ENCODE measurements at regions not wholly inside any gene's neighbourhood (a gene's known extent, or its start where the extent isn't known, plus 50 kb on each side); places are given as distances from the start of the nearest gene placed in this dataset.

DNA sequence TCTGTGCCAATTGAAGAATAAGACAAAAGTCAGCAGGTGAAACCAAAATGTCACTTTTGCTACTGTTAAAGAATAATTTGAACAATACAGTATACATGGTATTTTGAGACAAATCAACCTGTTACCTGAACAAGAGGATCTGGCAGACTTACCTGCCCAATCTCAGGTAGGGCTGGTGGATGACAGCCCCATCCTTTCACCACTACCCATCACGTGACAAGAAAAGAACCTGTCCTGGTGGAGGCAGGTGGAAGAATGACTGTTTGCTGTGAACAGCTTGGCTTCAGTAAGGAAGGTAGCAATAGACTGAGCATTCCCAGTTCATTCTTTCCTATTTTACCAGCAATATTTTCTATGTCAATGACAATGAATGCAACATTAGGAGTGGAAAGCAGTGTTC is 349.6 kb downstream of the GPATCH2 start:
- H3K4ac ChIP-seq (ENCODE audit: low read depth, low read length), result no peak overlapping the region
- no peaks in the 10 kb centered on the region for H3K4me1 ChIP-seq (ENCODE audit: control insufficient read depth, low read depth, low read length)
- H4K5ac ChIP-seq (ENCODE audit: low read length), result no peak overlapping the region
- no peak overlapping the region for H2BK120ac ChIP-seq (ENCODE audit: low read depth, low read length)
- no peak overlapping the region for H2AK5ac ChIP-seq (ENCODE audit: low read length)
- H3K79me2 ChIP-seq (ENCODE audit: control insufficient read depth, insufficient read depth, low read length), result no peaks in the 10 kb centered on the region
- H3K23ac ChIP-seq (ENCODE audit: low read length), result no peak overlapping the region
- no peak overlapping the region for H3K4me3 ChIP-seq (ENCODE audit: low read length)
- no peak overlapping the region for H3K27ac ChIP-seq (ENCODE audit: low read depth, low read length)
- no peak overlapping the region for H3K4me2 ChIP-seq (ENCODE audit: low read length)
- no peaks in the 10 kb centered on the region for H3K27me3 ChIP-seq (ENCODE audit: insufficient read depth, low read length, poor library complexity)
- DNase-seq, result no peak
- no peak overlapping the region for H2BK15ac ChIP-seq (replicated peaks; ENCODE audit: low read depth)
- H3K18ac ChIP-seq (ENCODE audit: low read length), result no peak overlapping the region
- no CpG with 5 or more reads among the region's 1 CpG for WGBS (ENCODE audit: extremely low coverage, insufficient coverage, low lambda C conversion rate)
- no peaks in the 10 kb centered on the region for H3K79me1 ChIP-seq (ENCODE audit: low read length)
- no peak overlapping the region for H3K56ac ChIP-seq (ENCODE audit: low read length)
- no peaks in the 10 kb centered on the region for H3K36me3 ChIP-seq (ENCODE audit: control insufficient read depth, insufficient read depth, low read length)
- no peak overlapping the region for H2BK5ac ChIP-seq (ENCODE audit: low read length)
- H4K8ac ChIP-seq (ENCODE audit: low read depth, low read length), result no peak overlapping the region
- H3K9ac ChIP-seq (ENCODE audit: low read length), result no peak overlapping the region

DNA sequence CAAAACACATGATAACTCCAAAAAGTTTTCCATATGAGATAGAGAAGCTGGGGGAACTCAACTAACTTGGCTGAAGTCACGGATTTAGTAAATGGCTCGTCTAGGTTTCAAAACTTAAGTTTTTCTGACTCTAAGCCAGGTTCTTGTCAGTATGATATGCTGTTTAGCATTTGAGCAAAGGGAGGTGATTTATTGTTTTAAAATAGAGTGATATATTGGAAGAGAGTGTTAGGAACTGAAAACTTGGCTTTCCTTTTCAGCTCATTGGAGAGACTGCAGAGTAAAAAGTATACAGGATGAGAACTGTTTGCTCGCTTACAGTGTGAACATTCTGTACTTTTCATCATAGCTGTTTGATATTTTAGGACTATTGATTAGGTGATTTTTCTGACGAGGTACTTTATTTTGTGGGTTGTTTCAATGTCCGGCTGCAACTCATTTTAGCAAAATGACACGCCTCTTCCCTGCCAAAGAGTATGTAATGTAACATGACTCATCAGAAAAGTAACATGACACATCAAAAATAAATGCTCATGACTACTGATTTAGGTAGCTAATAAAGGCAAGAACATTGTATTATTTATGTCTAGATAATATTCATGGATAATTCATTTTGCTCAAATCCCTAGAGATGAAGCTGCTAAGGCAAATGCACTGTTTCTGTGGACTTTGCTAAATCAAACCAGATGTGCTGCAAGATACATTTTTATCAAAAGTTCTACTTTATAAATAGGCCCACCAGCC is 355.1 kb downstream of the GPATCH2 start:
- no CpG with 5 or more reads among the region's 6 CpGs for whole genome bisulfite sequencing (ENCODE audit: extremely low coverage, insufficient coverage, low lambda C conversion rate)
- no peak overlapping the region for H4K5ac ChIP-seq (ENCODE audit: low read length)
- no peak overlapping the region for H3K9ac ChIP-seq (ENCODE audit: low read length)
- H3K4me1 ChIP-seq (ENCODE audit: control insufficient read depth, low read depth, low read length), result no peaks in the 10 kb centered on the region
- H3K79me1 ChIP-seq (ENCODE audit: low read length), result no peaks in the 10 kb centered on the region
- no peak overlapping the region for H4K8ac ChIP-seq (ENCODE audit: low read depth, low read length)
- no peaks in the 10 kb centered on the region for H3K79me2 ChIP-seq (ENCODE audit: control insufficient read depth, insufficient read depth, low read length)
- H2AK5ac ChIP-seq (ENCODE audit: low read length), result no peak overlapping the region
- H3K27ac ChIP-seq (ENCODE audit: low read depth, low read length), result no peak overlapping the region
- H3K56ac ChIP-seq (ENCODE audit: low read length), result no peak overlapping the region
- H3K27me3 ChIP-seq (ENCODE audit: insufficient read depth, low read length, poor library complexity), result no peaks in the 10 kb centered on the region
- H3K23ac ChIP-seq (ENCODE audit: low read length), result no peak overlapping the region
- no peaks in the 10 kb centered on the region for H3K36me3 ChIP-seq (ENCODE audit: control insufficient read depth, insufficient read depth, low read length)
- no peak overlapping the region for H2BK15ac ChIP-seq (replicated peaks; ENCODE audit: low read depth)
- H3K4me3 ChIP-seq (ENCODE audit: low read length), result no peak overlapping the region
- no peak overlapping the region for H3K4ac ChIP-seq (ENCODE audit: low read depth, low read length)
- no peak for DNase-seq
- no peak overlapping the region for H2BK120ac ChIP-seq (ENCODE audit: low read depth, low read length)
- H2BK5ac ChIP-seq (ENCODE audit: low read length), result no peak overlapping the region
- no peak overlapping the region for H3K4me2 ChIP-seq (ENCODE audit: low read length)
- H3K18ac ChIP-seq (ENCODE audit: low read length), result no peak overlapping the region

DNA sequence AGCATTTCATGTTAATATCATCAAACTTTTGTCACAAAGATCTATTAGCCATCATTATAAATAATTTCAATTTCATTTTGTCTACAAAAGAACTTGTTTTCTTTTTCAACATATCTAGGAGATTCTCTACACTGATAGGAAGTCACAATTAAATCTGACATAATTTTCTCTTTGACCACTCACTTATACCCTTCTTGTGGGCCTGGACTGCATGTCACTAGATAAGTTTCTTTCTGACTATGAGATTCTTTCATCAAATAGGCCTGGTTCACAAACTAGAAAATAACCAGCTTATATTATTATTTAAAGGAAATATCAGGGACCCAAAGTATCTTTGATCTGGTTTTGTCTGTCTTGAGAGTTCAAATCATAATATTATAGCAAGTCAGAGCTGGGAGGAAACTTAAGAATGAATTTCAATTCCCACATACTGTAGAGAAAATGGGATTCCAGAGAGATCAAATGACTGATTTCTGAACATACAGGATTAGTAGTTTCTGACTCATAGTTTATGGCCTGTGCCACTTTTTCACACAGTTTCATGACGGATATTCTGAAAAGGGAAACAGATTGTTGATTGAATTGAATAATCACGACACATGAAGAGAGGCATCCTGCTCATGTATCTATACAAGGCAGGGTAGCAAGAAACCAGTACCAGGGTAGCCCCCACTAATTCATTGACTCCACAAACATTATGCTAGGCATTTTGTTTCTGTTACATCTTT is 355.8 kb downstream of the GPATCH2 start:
- Histone ChIP-seq H3K27me3 (ENCODE audit: insufficient read depth, low read length, poor library complexity) (no peaks in the 10 kb centered on the region), H2BK5ac (ENCODE audit: low read length) (no peak overlapping the region), H2BK15ac (replicated peaks; ENCODE audit: low read depth) (no peak overlapping the region), H3K18ac (ENCODE audit: low read length) (no peak overlapping the region), H3K36me3 (ENCODE audit: control insufficient read depth, insufficient read depth, low read length) (no peaks in the 10 kb centered on the region), H3K79me1 (ENCODE audit: low read length) (no peaks in the 10 kb centered on the region), H3K23ac (ENCODE audit: low read length) (no peak overlapping the region), H3K9ac (ENCODE audit: low read length) (no peak overlapping the region), H3K4me2 (ENCODE audit: low read length) (no peak overlapping the region), H4K8ac (ENCODE audit: low read depth, low read length) (no peak overlapping the region), H3K4me1 (ENCODE audit: control insufficient read depth, low read depth, low read length) (no peaks in the 10 kb centered on the region), H3K4me3 (ENCODE audit: low read length) (no peak overlapping the region), H4K5ac (ENCODE audit: low read length) (no peak overlapping the region), H3K4ac (ENCODE audit: low read depth, low read length) (no peak overlapping the region), H3K56ac (ENCODE audit: low read length) (no peak overlapping the region), H3K27ac (ENCODE audit: low read depth, low read length) (no peak overlapping the region), H3K79me2 (ENCODE audit: control insufficient read depth, insufficient read depth, low read length) (no peaks in the 10 kb centered on the region), H2AK5ac (ENCODE audit: low read length) (no peak overlapping the region), H2BK120ac (ENCODE audit: low read depth, low read length) (no peak overlapping the region)
- no CpG with 5 or more reads among the region's 2 CpGs for WGBS (ENCODE audit: extremely low coverage, insufficient coverage, low lambda C conversion rate)
- no peak for DNase-seq

DNA sequence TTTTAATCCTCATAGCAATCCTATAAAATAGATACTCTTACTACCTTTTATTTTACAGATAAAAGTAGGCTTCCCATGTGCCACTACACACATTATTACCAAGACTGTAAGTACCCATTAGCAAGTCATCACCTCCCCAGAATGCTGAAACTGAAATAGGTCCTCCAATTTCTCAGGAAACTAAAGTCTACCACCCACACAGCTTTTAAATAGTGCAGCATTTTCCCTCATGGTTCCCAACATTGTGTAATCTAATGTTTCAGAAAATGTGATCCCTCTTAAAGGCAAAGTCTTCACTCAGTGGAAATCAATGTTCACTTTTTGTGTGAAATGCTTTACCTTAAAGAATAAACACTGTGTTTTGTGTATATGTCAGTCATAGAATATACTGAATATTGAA is 356.5 kb downstream of the GPATCH2 start:
- H3K56ac ChIP-seq (ENCODE audit: low read length), result no peak overlapping the region
- H3K4me2 ChIP-seq (ENCODE audit: low read length), result no peak overlapping the region
- no peak overlapping the region for H3K27ac ChIP-seq (ENCODE audit: low read depth, low read length)
- no peak for DNase-seq
- no peak overlapping the region for H2AK5ac ChIP-seq (ENCODE audit: low read length)
- no peak overlapping the region for H2BK15ac ChIP-seq (replicated peaks; ENCODE audit: low read depth)
- H3K18ac ChIP-seq (ENCODE audit: low read length), result no peak overlapping the region
- H3K9ac ChIP-seq (ENCODE audit: low read length), result no peak overlapping the region
- no peak overlapping the region for H4K5ac ChIP-seq (ENCODE audit: low read length)
- no peaks in the 10 kb centered on the region for H3K4me1 ChIP-seq (ENCODE audit: control insufficient read depth, low read depth, low read length)
- H3K79me1 ChIP-seq (ENCODE audit: low read length), result no peaks in the 10 kb centered on the region
- H3K23ac ChIP-seq (ENCODE audit: low read length), result no peak overlapping the region
- H2BK120ac ChIP-seq (ENCODE audit: low read depth, low read length), result no peak overlapping the region
- H2BK5ac ChIP-seq (ENCODE audit: low read length), result no peak overlapping the region
- no peak overlapping the region for H4K8ac ChIP-seq (ENCODE audit: low read depth, low read length)
- no peaks in the 10 kb centered on the region for H3K27me3 ChIP-seq (ENCODE audit: insufficient read depth, low read length, poor library complexity)
- no peaks in the 10 kb centered on the region for H3K79me2 ChIP-seq (ENCODE audit: control insufficient read depth, insufficient read depth, low read length)
- H3K36me3 ChIP-seq (ENCODE audit: control insufficient read depth, insufficient read depth, low read length), result no peaks in the 10 kb centered on the region
- H3K4ac ChIP-seq (ENCODE audit: low read depth, low read length), result no peak overlapping the region
- no peak overlapping the region for H3K4me3 ChIP-seq (ENCODE audit: low read length)

DNA sequence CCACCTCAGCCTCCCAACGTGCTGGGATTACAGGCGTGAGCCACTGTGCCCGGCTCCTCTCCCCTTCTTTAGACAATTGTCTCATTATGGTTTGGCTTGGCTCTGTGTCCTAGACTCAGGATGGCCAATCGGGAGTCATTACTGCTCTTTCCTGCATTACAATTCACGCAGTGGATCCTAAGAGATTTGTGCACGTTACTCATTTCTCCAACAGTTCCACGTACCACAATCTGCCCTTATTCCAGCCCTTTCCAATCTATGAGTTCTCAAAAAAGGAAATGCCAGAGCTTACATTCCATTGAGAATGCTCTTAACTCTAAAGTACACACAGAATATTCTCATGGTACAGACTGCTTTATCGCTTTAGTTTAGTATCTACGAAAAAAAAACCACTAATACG is 357.0 kb downstream of the GPATCH2 start:
- H3K27me3 ChIP-seq (ENCODE audit: insufficient read depth, low read length, poor library complexity), result no peaks in the 10 kb centered on the region
- H2BK15ac ChIP-seq (replicated peaks; ENCODE audit: low read depth), result no peak overlapping the region
- no peaks in the 10 kb centered on the region for H3K79me1 ChIP-seq (ENCODE audit: low read length)
- no peak overlapping the region for H3K27ac ChIP-seq (ENCODE audit: low read depth, low read length)
- no peak overlapping the region for H4K8ac ChIP-seq (ENCODE audit: low read depth, low read length)
- no peaks in the 10 kb centered on the region for H3K4me1 ChIP-seq (ENCODE audit: control insufficient read depth, low read depth, low read length)
- no peak overlapping the region for H2BK120ac ChIP-seq (ENCODE audit: low read depth, low read length)
- no peak overlapping the region for H3K23ac ChIP-seq (ENCODE audit: low read length)
- H3K18ac ChIP-seq (ENCODE audit: low read length), result no peak overlapping the region
- H3K79me2 ChIP-seq (ENCODE audit: control insufficient read depth, insufficient read depth, low read length), result no peaks in the 10 kb centered on the region
- H3K9ac ChIP-seq (ENCODE audit: low read length), result no peak overlapping the region
- no peak for DNase-seq
- no peaks in the 10 kb centered on the region for H3K36me3 ChIP-seq (ENCODE audit: control insufficient read depth, insufficient read depth, low read length)
- no peak overlapping the region for H3K4me2 ChIP-seq (ENCODE audit: low read length)
- no peak overlapping the region for H3K4ac ChIP-seq (ENCODE audit: low read depth, low read length)
- no CpG with 5 or more reads among the region's 10 CpGs for WGBS (ENCODE audit: extremely low coverage, insufficient coverage, low lambda C conversion rate)
- no peak overlapping the region for H3K56ac ChIP-seq (ENCODE audit: low read length)
- H3K4me3 ChIP-seq (ENCODE audit: low read length), result no peak overlapping the region
- H4K5ac ChIP-seq (ENCODE audit: low read length), result no peak overlapping the region
- H2AK5ac ChIP-seq (ENCODE audit: low read length), result no peak overlapping the region
- H2BK5ac ChIP-seq (ENCODE audit: low read length), result no peak overlapping the region

DNA sequence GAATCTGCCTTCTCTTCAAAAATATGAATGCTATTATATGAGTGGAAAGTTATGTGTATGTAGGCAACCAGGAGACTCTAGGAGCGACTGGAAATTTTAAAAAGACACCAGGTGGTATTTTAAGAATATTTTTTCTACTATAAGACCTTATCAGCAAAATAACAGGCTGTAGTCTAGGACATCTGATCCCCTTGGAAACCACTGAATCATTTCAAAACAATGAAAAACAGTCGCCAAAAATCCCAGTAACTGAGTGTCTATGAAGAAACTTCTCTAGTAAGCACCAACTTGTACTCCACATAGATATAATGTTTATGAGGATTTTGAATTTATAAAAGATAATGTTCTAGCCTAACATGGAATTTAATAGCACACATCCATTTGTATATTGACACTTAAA is 358.5 kb downstream of the GPATCH2 start:
- H3K4me1 ChIP-seq (ENCODE audit: control insufficient read depth, low read depth, low read length), result no peaks in the 10 kb centered on the region
- no peaks in the 10 kb centered on the region for H3K79me2 ChIP-seq (ENCODE audit: control insufficient read depth, insufficient read depth, low read length)
- H4K8ac ChIP-seq (ENCODE audit: low read depth, low read length), result no peak overlapping the region
- no peak for DNase-seq
- no peak overlapping the region for H2BK15ac ChIP-seq (replicated peaks; ENCODE audit: low read depth)
- no peak overlapping the region for H3K4me3 ChIP-seq (ENCODE audit: low read length)
- no peak overlapping the region for H2BK5ac ChIP-seq (ENCODE audit: low read length)
- WGBS (ENCODE audit: extremely low coverage, insufficient coverage, low lambda C conversion rate), result no CpG with 5 or more reads among the region's 2 CpGs
- no peak overlapping the region for H3K4me2 ChIP-seq (ENCODE audit: low read length)
- no peak overlapping the region for H2BK120ac ChIP-seq (ENCODE audit: low read depth, low read length)
- no peak overlapping the region for H4K5ac ChIP-seq (ENCODE audit: low read length)
- H3K27ac ChIP-seq (ENCODE audit: low read depth, low read length), result no peak overlapping the region
- H3K9ac ChIP-seq (ENCODE audit: low read length), result no peak overlapping the region
- no peak overlapping the region for H3K18ac ChIP-seq (ENCODE audit: low read length)
- no peaks in the 10 kb centered on the region for H3K27me3 ChIP-seq (ENCODE audit: insufficient read depth, low read length, poor library complexity)
- no peak overlapping the region for H3K56ac ChIP-seq (ENCODE audit: low read length)
- H3K4ac ChIP-seq (ENCODE audit: low read depth, low read length), result no peak overlapping the region
- H2AK5ac ChIP-seq (ENCODE audit: low read length), result no peak overlapping the region
- no peaks in the 10 kb centered on the region for H3K36me3 ChIP-seq (ENCODE audit: control insufficient read depth, insufficient read depth, low read length)
- H3K23ac ChIP-seq (ENCODE audit: low read length), result no peak overlapping the region
- no peaks in the 10 kb centered on the region for H3K79me1 ChIP-seq (ENCODE audit: low read length)

Measured in mesendoderm (in vitro differentiated cells).